HEK293 (cell line): ENCODE measurements at regions not wholly inside any gene's neighbourhood (a gene's known extent, or its start where the extent isn't known, plus 50 kb on each side); places are given as distances from the start of the nearest gene placed in this dataset.

Experiments
- CTCF ChIA-PET: fragments of 350-600 bp; formaldehyde crosslinking; extraction: SDS; loops from one replicate; lab custom pipeline; 2021; ENCODE audit warnings: antibody characterized with exemption; lab: Yijun Ruan, JAX
- POLR2A ChIA-PET: fragments of 300-600 bp; formaldehyde crosslinking; extraction: SDS; loops from one replicate; lab custom pipeline; 2020; ENCODE audit warnings: antibody characterized with exemption, inconsistent platforms; lab: Yijun Ruan, JAX
- H3K27ac ChIP-seq: fragments of 200-500 bp; sonication (Bioruptor generic); 2 replicates; pipeline ENCODE4 v1.5.1; 2014; ENCODE audit warnings: low read depth, low read length, control low read depth, inconsistent platforms; ENCODE audit errors: extremely low read depth
- H3K36me3 ChIP-seq, 2 experiments: fragments of 200-500 bp in 1 of 2; sonication (Bioruptor generic) in 1 of 2; 1 replicate in 1 of 2; 2 replicates in 1 of 2; pipeline ENCODE4 v1.5.1; 2014 to 2017; ENCODE audit warnings: inconsistent platforms in 2 of 2, low read length in 2 of 2; ENCODE audit not compliant: control insufficient read depth in 2 of 2, insufficient read depth in 1 of 2
- H3K4me1 ChIP-seq: fragments of 200-500 bp; sonication (Bioruptor generic); 2 replicates; pipeline ENCODE4 v1.5.1; 2014; ENCODE audit warnings: mild to moderate bottlenecking, low read length, inconsistent platforms; ENCODE audit not compliant: control insufficient read depth, insufficient read depth
- H3K4me3 ChIP-seq: 2 replicates; pipeline ENCODE4 v1.5.1; 2011; ENCODE audit warnings: low read depth, mild to moderate bottlenecking, control low read depth, low read length, moderate library complexity
- H3K9me3 ChIP-seq: fragments of 200-500 bp; sonication (Bioruptor generic); 2 replicates; pipeline ENCODE4 v1.5.1; 2014; ENCODE audit warnings: low read depth, low read length, inconsistent platforms; ENCODE audit not compliant: control insufficient read depth, insufficient read depth
- IKZF3 ChIP-seq: fragments of 450-650 bp; IDR thresholded peaks from 2 replicates; pipeline ENCODE4 v1.5.0; 2018; ENCODE audit warnings: missing biosample characterization, mild to moderate bottlenecking, missing genetic modification characterization, moderate library complexity
- YY2 ChIP-seq: fragments of 450-650 bp; formaldehyde crosslinking; IDR thresholded peaks from 2 replicates; pipeline ENCODE4 v1.5.1; 2016; ENCODE audit warnings: missing biosample characterization, missing genetic modification characterization
- ZBTB20 ChIP-seq: fragments of 450-650 bp; formaldehyde crosslinking; IDR thresholded peaks from 2 replicates; pipeline ENCODE4 v1.5.1; 2016; ENCODE audit warnings: missing biosample characterization, missing genetic modification characterization
- ZBTB48 ChIP-seq: fragments of 450-650 bp; formaldehyde crosslinking; IDR thresholded peaks from 2 replicates; pipeline ENCODE4 v1.5.1; 2016; ENCODE audit warnings: missing biosample characterization, missing genetic modification characterization
- ZFP69B ChIP-seq: fragments of 450-650 bp; formaldehyde crosslinking; IDR thresholded peaks from 2 replicates; pipeline ENCODE4 v1.5.1; 2016; ENCODE audit warnings: missing biosample characterization, missing genetic modification characterization
- ZNF114 ChIP-seq: fragments of 450-650 bp; formaldehyde crosslinking; IDR thresholded peaks from 2 replicates; pipeline ENCODE4 v1.5.0; 2017; ENCODE audit warnings: missing biosample characterization, missing genetic modification characterization
- ZNF146 ChIP-seq: fragments of 450-650 bp; formaldehyde crosslinking; IDR thresholded peaks from 2 replicates; pipeline ENCODE4 v1.5.1; 2016; ENCODE audit warnings: missing biosample characterization, missing genetic modification characterization
- ZNF37A ChIP-seq: fragments of 450-650 bp; IDR thresholded peaks from 2 replicates; pipeline ENCODE4 v1.5.1; 2018; ENCODE audit warnings: missing biosample characterization, missing genetic modification characterization
- ZNF571 ChIP-seq: fragments of 450-650 bp; formaldehyde crosslinking; IDR thresholded peaks from 2 replicates; pipeline ENCODE4 v1.5.0; 2017; ENCODE audit warnings: missing biosample characterization, missing genetic modification characterization
- ZNF596 ChIP-seq: fragments of 450-650 bp; IDR thresholded peaks from 2 replicates; pipeline ENCODE4 v1.5.0; 2018; ENCODE audit warnings: missing biosample characterization, mild to moderate bottlenecking, missing genetic modification characterization, moderate library complexity
- ZNF701 ChIP-seq: fragments of 450-650 bp; formaldehyde crosslinking; IDR thresholded peaks from 2 replicates; pipeline ENCODE4 v1.5.1; 2016; ENCODE audit warnings: missing biosample characterization, missing genetic modification characterization
- ZNF747 ChIP-seq: fragments of 450-650 bp; formaldehyde crosslinking; IDR thresholded peaks from 2 replicates; pipeline ENCODE4 v1.5.1; 2016; ENCODE audit warnings: missing biosample characterization, missing genetic modification characterization
- ZNF830 ChIP-seq: fragments of 450-650 bp; IDR thresholded peaks from 2 replicates; pipeline ENCODE4 v1.5.0; 2018; ENCODE audit warnings: missing biosample characterization, missing genetic modification characterization, low read depth, mild to moderate bottlenecking, moderate library complexity
- TF ChIP-seq, protein P1 (sequence below): fragments of 450-650 bp; formaldehyde crosslinking; IDR thresholded peaks from 2 replicates; pipeline ENCODE4 v1.5.1; 2016; ENCODE audit warnings: missing biosample characterization, missing genetic modification characterization
- TF ChIP-seq, protein P2 (sequence below): fragments of 450-650 bp; formaldehyde crosslinking; IDR thresholded peaks from 2 replicates; pipeline ENCODE4 v1.5.1; 2017; ENCODE audit warnings: missing biosample characterization, missing genetic modification characterization
- TF ChIP-seq, protein P3 (sequence below): fragments of 450-650 bp; formaldehyde crosslinking; IDR thresholded peaks from 2 replicates; pipeline ENCODE4 v1.5.0; 2017; ENCODE audit warnings: missing biosample characterization, missing genetic modification characterization, borderline replicate concordance
- TF ChIP-seq, protein P4 (sequence below): fragments of 450-650 bp; formaldehyde crosslinking; conservative IDR thresholded peaks from 2 replicates; pipeline ENCODE4 v1.5.1; 2016; ENCODE audit warnings: low read depth, missing biosample characterization, missing genetic modification characterization
- TF ChIP-seq, protein P5 (sequence below): fragments of 450-650 bp; formaldehyde crosslinking; IDR thresholded peaks from 2 replicates; pipeline ENCODE4 v1.5.1; 2016; ENCODE audit warnings: missing biosample characterization, missing genetic modification characterization
- TF ChIP-seq, protein P6 (sequence below): sonication (generic); formaldehyde crosslinking; IDR thresholded peaks from 2 replicates; pipeline ENCODE4 v1.8.1; 2022; ENCODE audit warnings: mild to moderate bottlenecking, moderate library complexity, missing genetic modification reagents

DNA sequence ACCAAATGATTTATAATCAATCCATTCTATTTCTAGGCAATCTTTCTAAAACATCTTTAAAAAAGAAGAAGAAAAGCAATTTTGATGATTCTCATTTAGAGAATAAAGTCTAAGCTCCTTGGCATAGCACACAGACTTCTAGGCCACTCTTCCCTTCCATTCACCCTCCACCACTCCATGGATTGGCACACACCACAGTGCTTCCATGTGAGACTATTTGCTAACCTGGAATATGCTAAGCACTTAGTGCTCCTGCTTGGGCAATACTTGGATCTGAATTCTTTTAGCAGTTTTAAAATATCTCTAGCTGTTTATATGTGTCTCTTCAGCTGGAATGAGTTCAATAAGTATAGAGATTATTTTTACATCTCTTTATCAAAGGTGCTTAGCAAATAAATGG lies 177.6 kb upstream of the FBXL7 start:
- no peaks in the 10 kb centered on the region for H3K36me3 ChIP-seq
- H3K9me3 ChIP-seq = no peaks in the 10 kb centered on the region
- no peaks in the 10 kb centered on the region for H3K4me1 ChIP-seq
- ChIA-PET POLR2A (no interaction called here), CTCF (interaction anchor here (0.6 kb wide), 1 partner anchor 1005 kb away, joined by 3 read pairs; no protein-coding TSS in a partner anchor)
- no peak overlapping the region for H3K4me3 ChIP-seq
- H3K27ac ChIP-seq = no peak overlapping the region
- TF ChIP-seq ZNF37A (no peak), ZNF747 (tag by site-specific recombination) (no peak), ZNF114 (tag by site-specific recombination) (no peak), ZBTB20 (no peak), ZBTB48 (tag by site-specific recombination) (no peak), ZNF146 (tag by site-specific recombination) (no peak)
- TF ChIP-seq, protein P1, sequence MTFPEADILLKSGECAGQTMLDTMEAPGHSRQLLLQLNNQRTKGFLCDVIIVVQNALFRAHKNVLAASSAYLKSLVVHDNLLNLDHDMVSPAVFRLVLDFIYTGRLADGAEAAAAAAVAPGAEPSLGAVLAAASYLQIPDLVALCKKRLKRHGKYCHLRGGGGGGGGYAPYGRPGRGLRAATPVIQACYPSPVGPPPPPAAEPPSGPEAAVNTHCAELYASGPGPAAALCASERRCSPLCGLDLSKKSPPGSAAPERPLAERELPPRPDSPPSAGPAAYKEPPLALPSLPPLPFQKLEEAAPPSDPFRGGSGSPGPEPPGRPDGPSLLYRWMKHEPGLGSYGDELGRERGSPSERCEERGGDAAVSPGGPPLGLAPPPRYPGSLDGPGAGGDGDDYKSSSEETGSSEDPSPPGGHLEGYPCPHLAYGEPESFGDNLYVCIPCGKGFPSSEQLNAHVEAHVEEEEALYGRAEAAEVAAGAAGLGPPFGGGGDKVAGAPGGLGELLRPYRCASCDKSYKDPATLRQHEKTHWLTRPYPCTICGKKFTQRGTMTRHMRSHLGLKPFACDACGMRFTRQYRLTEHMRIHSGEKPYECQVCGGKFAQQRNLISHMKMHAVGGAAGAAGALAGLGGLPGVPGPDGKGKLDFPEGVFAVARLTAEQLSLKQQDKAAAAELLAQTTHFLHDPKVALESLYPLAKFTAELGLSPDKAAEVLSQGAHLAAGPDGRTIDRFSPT (tag by site-specific recombination) = no peak
- TF ChIP-seq, protein P2, sequence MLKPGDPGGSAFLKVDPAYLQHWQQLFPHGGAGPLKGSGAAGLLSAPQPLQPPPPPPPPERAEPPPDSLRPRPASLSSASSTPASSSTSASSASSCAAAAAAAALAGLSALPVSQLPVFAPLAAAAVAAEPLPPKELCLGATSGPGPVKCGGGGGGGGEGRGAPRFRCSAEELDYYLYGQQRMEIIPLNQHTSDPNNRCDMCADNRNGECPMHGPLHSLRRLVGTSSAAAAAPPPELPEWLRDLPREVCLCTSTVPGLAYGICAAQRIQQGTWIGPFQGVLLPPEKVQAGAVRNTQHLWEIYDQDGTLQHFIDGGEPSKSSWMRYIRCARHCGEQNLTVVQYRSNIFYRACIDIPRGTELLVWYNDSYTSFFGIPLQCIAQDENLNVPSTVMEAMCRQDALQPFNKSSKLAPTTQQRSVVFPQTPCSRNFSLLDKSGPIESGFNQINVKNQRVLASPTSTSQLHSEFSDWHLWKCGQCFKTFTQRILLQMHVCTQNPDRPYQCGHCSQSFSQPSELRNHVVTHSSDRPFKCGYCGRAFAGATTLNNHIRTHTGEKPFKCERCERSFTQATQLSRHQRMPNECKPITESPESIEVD (tag by site-specific recombination) = no peak
- TF ChIP-seq, protein P3, sequence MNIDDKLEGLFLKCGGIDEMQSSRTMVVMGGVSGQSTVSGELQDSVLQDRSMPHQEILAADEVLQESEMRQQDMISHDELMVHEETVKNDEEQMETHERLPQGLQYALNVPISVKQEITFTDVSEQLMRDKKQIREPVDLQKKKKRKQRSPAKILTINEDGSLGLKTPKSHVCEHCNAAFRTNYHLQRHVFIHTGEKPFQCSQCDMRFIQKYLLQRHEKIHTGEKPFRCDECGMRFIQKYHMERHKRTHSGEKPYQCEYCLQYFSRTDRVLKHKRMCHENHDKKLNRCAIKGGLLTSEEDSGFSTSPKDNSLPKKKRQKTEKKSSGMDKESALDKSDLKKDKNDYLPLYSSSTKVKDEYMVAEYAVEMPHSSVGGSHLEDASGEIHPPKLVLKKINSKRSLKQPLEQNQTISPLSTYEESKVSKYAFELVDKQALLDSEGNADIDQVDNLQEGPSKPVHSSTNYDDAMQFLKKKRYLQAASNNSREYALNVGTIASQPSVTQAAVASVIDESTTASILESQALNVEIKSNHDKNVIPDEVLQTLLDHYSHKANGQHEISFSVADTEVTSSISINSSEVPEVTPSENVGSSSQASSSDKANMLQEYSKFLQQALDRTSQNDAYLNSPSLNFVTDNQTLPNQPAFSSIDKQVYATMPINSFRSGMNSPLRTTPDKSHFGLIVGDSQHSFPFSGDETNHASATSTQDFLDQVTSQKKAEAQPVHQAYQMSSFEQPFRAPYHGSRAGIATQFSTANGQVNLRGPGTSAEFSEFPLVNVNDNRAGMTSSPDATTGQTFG (tag by site-specific recombination) = no peak
- TF ChIP-seq, protein P4, sequence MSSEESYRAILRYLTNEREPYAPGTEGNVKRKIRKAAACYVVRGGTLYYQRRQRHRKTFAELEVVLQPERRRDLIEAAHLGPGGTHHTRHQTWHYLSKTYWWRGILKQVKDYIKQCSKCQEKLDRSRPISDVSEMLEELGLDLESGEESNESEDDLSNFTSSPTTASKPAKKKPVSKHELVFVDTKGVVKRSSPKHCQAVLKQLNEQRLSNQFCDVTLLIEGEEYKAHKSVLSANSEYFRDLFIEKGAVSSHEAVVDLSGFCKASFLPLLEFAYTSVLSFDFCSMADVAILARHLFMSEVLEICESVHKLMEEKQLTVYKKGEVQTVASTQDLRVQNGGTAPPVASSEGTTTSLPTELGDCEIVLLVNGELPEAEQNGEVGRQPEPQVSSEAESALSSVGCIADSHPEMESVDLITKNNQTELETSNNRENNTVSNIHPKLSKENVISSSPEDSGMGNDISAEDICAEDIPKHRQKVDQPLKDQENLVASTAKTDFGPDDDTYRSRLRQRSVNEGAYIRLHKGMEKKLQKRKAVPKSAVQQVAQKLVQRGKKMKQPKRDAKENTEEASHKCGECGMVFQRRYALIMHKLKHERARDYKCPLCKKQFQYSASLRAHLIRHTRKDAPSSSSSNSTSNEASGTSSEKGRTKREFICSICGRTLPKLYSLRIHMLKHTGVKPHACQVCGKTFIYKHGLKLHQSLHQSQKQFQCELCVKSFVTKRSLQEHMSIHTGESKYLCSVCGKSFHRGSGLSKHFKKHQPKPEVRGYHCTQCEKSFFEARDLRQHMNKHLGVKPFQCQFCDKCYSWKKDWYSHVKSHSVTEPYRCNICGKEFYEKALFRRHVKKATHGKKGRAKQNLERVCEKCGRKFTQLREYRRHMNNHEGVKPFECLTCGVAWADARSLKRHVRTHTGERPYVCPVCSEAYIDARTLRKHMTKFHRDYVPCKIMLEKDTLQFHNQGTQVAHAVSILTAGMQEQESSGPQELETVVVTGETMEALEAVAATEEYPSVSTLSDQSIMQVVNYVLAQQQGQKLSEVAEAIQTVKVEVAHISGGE (tag by site-specific recombination) = no peak
- TF ChIP-seq, protein P5, sequence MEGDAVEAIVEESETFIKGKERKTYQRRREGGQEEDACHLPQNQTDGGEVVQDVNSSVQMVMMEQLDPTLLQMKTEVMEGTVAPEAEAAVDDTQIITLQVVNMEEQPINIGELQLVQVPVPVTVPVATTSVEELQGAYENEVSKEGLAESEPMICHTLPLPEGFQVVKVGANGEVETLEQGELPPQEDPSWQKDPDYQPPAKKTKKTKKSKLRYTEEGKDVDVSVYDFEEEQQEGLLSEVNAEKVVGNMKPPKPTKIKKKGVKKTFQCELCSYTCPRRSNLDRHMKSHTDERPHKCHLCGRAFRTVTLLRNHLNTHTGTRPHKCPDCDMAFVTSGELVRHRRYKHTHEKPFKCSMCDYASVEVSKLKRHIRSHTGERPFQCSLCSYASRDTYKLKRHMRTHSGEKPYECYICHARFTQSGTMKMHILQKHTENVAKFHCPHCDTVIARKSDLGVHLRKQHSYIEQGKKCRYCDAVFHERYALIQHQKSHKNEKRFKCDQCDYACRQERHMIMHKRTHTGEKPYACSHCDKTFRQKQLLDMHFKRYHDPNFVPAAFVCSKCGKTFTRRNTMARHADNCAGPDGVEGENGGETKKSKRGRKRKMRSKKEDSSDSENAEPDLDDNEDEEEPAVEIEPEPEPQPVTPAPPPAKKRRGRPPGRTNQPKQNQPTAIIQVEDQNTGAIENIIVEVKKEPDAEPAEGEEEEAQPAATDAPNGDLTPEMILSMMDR (tag by site-specific recombination) = no peak

DNA sequence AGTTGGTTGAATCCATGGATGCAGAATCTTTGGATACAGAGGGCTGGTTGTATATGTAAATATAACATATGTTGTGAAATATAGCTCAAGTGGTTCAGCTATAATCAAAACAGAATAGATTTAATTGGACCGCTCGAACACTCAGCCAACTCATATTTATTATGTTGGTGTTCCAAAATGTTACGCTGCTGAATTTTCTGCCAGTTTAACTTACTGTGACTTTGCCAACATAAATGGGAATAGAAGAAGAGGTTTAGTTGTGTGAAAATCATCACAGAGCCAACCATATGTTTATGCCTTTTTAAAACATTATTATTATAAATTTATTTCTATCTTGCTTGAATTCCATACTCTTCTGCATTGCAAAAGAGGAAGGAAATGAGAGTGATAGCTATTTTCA lies 178.2 kb upstream of the FBXL7 start:
- no peaks in the 10 kb centered on the region for H3K9me3 ChIP-seq
- POLR2A ChIA-PET = no interaction called here
- H3K27ac ChIP-seq = no peak overlapping the region
- H3K4me1 ChIP-seq = no peaks in the 10 kb centered on the region
- no peak for TF ChIP-seq ZFP69B (tag by site-specific recombination)
- TF ChIP-seq YY2 (tag by site-specific recombination) = no peak
- TF ChIP-seq ZNF701 (tag by site-specific recombination) = no peak
- no peak for TF ChIP-seq ZNF596
- TF ChIP-seq, protein P6, sequence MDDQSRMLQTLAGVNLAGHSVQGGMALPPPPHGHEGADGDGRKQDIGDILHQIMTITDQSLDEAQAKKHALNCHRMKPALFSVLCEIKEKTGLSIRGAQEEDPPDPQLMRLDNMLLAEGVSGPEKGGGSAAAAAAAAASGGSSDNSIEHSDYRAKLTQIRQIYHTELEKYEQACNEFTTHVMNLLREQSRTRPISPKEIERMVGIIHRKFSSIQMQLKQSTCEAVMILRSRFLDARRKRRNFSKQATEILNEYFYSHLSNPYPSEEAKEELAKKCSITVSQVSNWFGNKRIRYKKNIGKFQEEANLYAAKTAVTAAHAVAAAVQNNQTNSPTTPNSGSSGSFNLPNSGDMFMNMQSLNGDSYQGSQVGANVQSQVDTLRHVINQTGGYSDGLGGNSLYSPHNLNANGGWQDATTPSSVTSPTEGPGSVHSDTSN (CRISPR knock-in tag) = no peak
- no peak for TF ChIP-seq ZNF830
- TF ChIP-seq ZNF571 (tag by site-specific recombination) = no peak
- no peak for TF ChIP-seq IKZF3 (tag by site-specific recombination)
- TF ChIP-seq, all 188 proteins: peak for 0
- Histone ChIP-seq H3K4me3 (no peak overlapping the region), H3K36me3 (no peaks in the 10 kb centered on the region)
- CTCF ChIA-PET = interaction anchor here (0.6 kb wide), 1 partner anchor 1006 kb away, joined by 3 read pairs; no protein-coding TSS in a partner anchor
